MCF 10A (cell line): ENCODE measurements at regions not wholly inside any gene's neighbourhood (a gene's known extent, or its start where the extent isn't known, plus 50 kb on each side); places are given as distances from the start of the nearest gene placed in this dataset.

Experiments used
- BruUV-seq: library from RNA; stranded (reverse); fragments of 400-500 nt; replicated peaks from 2 replicates; lab custom pipeline; 2021; lab: Mats Ljungman, UMichigan
- CTCF ChIA-PET: fragments of 300-600 bp; sonication (Branson Sonifier 250); formaldehyde crosslinking; extraction: SDS; loops from one replicate; lab custom pipeline; 2021; ENCODE audit warnings: antibody characterized with exemption, inconsistent platforms; lab: Yijun Ruan, JAX
- POLR2A ChIA-PET: fragments of 300-600, 350-650 bp; sonication (Branson Sonifier 250); formaldehyde crosslinking; extraction: SDS; loops from one replicate; lab custom pipeline; 2020; ENCODE audit warnings: antibody characterized with exemption, inconsistent platforms; lab: Yijun Ruan, JAX
- DNase-seq: peaks from one replicate; pipeline ENCODE4 v3.0.0-alpha.2; 2018; ENCODE audit not compliant: unreplicated experiment
- H3K27ac Mint-ChIP-seq: one replicate; pipeline ENCODE4 v1.8.0; 2022; ENCODE audit warnings: mild to moderate bottlenecking, low read depth, mixed read lengths; ENCODE audit not compliant: unreplicated experiment
- H3K27me3 Mint-ChIP-seq: one replicate; pipeline ENCODE4 v1.8.0; 2022; ENCODE audit warnings: mixed read lengths; ENCODE audit not compliant: insufficient read depth, unreplicated experiment
- H3K36me3 Mint-ChIP-seq: one replicate; pipeline ENCODE4 v1.8.0; 2022; ENCODE audit warnings: mild to moderate bottlenecking, moderate library complexity, mixed read lengths; ENCODE audit not compliant: insufficient read depth, unreplicated experiment
- H3K4me1 Mint-ChIP-seq: one replicate; pipeline ENCODE4 v1.8.0; 2022; ENCODE audit warnings: mixed read lengths; ENCODE audit not compliant: insufficient read depth, unreplicated experiment
- H3K4me3 Mint-ChIP-seq: one replicate; pipeline ENCODE4 v1.8.0; 2022; ENCODE audit warnings: mild to moderate bottlenecking, moderate library complexity, mixed read lengths; ENCODE audit not compliant: unreplicated experiment
- H3K9me3 Mint-ChIP-seq: one replicate; pipeline ENCODE4 v1.8.0; 2022; ENCODE audit warnings: mixed read lengths; ENCODE audit not compliant: unreplicated experiment
- intact Hi-C: fragments of 100-400 bp; cut with micrococcal nuclease; formaldehyde crosslinking; loops from 2 replicates; pipeline ENCODE4 v1.14.1; 2022
- TF ChIP-seq, protein P1 (sequence below): fragments of 200-600 bp; IDR thresholded peaks from one replicate; pipeline ENCODE4 v1.8.0; 2022; ENCODE audit warnings: antibody characterized with exemption, mild to moderate bottlenecking; ENCODE audit not compliant: unreplicated experiment

DNA sequence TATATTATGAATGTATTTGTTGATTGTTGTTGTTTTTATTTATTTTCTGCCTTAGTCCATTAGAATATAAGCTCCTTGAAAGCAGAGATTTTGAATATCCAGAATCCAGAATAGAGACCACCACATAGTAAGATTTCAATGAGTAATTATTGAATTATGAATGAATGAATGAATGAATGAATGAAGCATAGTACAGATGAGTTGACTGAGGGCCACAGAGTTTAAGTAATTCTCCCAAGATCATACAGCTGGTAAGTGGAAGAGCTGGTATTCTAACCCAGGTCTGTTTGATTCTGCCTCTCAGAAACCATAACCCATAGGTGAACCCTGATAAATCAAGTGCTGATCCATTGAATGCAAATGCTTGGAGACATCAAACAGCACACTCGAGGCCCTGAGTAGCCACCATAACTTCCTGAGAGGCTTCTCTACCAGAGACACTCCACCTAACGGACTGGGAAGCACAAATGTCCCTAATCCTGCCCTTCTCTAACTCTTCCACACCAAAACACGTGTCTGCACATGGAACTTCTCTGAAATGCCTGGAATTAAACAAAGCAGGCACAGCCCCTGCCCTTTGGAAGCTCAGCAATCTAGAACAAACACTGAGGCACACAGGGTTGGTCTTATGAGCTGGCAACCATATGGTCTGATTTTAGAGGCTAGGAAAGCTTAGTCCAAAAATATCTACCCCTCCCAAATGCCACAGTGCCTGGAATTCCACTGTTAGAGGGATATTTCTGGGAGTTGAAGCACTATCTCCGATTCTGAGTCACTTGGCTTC is 190.1 kb downstream of the FOXO1 start:
- Mint-ChIP-seq H3K27me3 (no peaks in the 10 kb centered on the region), H3K36me3 (no peaks in the 10 kb centered on the region), H3K4me1 (peaks cover 13% of the 10 kb centered on the region), H3K9me3 (no peaks in the 10 kb centered on the region), H3K27ac (peak overlapping the region; percentile 20), H3K4me3 (no peak overlapping the region)
- ChIA-PET POLR2A (interaction anchor here (2.3 kb wide), 1 partner anchor 23 kb away, joined by 6 read pairs; no protein-coding TSS in a partner anchor), CTCF (interaction anchor here (0.6 kb wide), 2 partner anchors 55 to 139 kb away, joined by 3 read pairs; no protein-coding TSS in a partner anchor)
- BruUV-seq: no TSS peak
- intact Hi-C loops: loop anchor here (10.0 kb wide), 1 partner anchor 188 kb away; the partner anchor contains the start of gene FOXO1
- TF ChIP-seq, protein P1, sequence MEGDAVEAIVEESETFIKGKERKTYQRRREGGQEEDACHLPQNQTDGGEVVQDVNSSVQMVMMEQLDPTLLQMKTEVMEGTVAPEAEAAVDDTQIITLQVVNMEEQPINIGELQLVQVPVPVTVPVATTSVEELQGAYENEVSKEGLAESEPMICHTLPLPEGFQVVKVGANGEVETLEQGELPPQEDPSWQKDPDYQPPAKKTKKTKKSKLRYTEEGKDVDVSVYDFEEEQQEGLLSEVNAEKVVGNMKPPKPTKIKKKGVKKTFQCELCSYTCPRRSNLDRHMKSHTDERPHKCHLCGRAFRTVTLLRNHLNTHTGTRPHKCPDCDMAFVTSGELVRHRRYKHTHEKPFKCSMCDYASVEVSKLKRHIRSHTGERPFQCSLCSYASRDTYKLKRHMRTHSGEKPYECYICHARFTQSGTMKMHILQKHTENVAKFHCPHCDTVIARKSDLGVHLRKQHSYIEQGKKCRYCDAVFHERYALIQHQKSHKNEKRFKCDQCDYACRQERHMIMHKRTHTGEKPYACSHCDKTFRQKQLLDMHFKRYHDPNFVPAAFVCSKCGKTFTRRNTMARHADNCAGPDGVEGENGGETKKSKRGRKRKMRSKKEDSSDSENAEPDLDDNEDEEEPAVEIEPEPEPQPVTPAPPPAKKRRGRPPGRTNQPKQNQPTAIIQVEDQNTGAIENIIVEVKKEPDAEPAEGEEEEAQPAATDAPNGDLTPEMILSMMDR: no peak
- peak; percentile 50 for DNase-seq

GRCh38 chr13:40477623-40478608 is 188.5 kb downstream of the FOXO1 start:
- ChIA-PET CTCF (interaction anchor here (0.6 kb wide), 2 partner anchors 181 to 507 kb away, joined by 3 to 4 read pairs; no protein-coding TSS in a partner anchor), POLR2A (no interaction called here)
- H3K27me3 Mint-ChIP-seq: no peaks in the 10 kb centered on the region
- intact Hi-C loops: loop anchor here (10.0 kb wide), 1 partner anchor 187 kb away; the partner anchor contains the start of gene FOXO1
- no peaks in the 10 kb centered on the region for H3K36me3 Mint-ChIP-seq
- H3K9me3 Mint-ChIP-seq: no peaks in the 10 kb centered on the region
- H3K4me1 Mint-ChIP-seq: peaks cover 13% of the 10 kb centered on the region
- TF ChIP-seq, protein P1: no peak
- no peak overlapping the region for H3K4me3 Mint-ChIP-seq
- no peak overlapping the region for H3K27ac Mint-ChIP-seq
- BruUV-seq: no TSS peak
- DNase-seq: no peak

DNA sequence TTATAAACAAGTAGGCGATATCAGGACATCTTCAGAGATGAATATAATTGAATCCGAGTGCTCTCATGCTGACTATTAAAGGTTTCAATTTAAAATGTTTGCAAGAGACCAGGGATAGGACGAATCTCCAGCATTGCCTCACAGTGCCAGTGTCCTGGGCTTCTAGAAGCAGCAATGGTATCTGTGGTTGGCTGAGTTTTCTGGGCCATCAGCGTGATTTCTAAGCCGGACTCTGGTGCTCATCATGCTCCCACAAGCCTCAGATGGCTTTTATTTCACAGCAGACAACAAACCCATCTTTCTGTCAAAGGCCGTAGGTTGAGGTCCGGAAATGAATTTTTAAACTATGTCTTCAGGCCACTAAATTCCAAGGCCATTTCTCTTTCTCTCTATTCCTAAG is 187.7 kb downstream of the FOXO1 start:
- Mint-ChIP-seq H3K36me3 (no peaks in the 10 kb centered on the region), H3K9me3 (no peaks in the 10 kb centered on the region), H3K4me3 (no peak overlapping the region), H3K27ac (no peak overlapping the region), H3K27me3 (no peaks in the 10 kb centered on the region), H3K4me1 (peaks cover 13% of the 10 kb centered on the region)
- POLR2A ChIA-PET: no interaction called here
- DNase-seq: no peak
- intact Hi-C loops: loop anchor here (10.0 kb wide), 1 partner anchor 186 kb away; the partner anchor contains the start of gene FOXO1
- CTCF ChIA-PET: no interaction called here
- no TSS peak for BruUV-seq
- TF ChIP-seq, protein P1: no peak
